ENCODE measurements at regions not wholly inside any gene's neighbourhood (a gene's known extent, or its start where the extent isn't known, plus 50 kb on each side); places are given as distances from the start of the nearest gene placed in this dataset.

DNA sequence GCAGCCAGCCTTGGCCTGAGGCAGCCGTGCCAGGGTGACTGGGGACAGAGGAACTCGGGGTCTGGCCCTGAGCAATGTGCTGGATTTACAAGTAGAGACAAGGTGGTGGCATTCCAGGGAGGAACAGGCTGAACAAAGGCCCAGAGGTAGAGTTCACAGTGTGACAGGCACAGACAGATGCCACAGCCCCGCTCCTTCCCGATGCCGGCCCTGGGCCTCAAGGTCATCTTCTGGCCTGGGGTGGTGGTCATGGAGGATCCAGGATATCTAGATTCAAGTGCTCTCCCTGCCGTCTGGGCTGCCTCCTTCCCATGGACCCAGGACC, 68.9 kb upstream of the COL13A1 start:
- TF ChIP-seq EZH2 (IDR thresholded peaks at IDR 0.05; ENCODE audit: low read depth) = no peak
- TF ChIP-seq, protein P1, sequence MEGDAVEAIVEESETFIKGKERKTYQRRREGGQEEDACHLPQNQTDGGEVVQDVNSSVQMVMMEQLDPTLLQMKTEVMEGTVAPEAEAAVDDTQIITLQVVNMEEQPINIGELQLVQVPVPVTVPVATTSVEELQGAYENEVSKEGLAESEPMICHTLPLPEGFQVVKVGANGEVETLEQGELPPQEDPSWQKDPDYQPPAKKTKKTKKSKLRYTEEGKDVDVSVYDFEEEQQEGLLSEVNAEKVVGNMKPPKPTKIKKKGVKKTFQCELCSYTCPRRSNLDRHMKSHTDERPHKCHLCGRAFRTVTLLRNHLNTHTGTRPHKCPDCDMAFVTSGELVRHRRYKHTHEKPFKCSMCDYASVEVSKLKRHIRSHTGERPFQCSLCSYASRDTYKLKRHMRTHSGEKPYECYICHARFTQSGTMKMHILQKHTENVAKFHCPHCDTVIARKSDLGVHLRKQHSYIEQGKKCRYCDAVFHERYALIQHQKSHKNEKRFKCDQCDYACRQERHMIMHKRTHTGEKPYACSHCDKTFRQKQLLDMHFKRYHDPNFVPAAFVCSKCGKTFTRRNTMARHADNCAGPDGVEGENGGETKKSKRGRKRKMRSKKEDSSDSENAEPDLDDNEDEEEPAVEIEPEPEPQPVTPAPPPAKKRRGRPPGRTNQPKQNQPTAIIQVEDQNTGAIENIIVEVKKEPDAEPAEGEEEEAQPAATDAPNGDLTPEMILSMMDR (conservative IDR thresholded peaks at IDR 0.05) = no peak
- no peaks in the 10 kb centered on the region for H4K20me1 ChIP-seq (ENCODE audit: insufficient read depth)
- POLR2A ChIA-PET (ENCODE audit: unreplicated experiment) = no interaction called here
- H3F3A ChIP-seq (ENCODE audit: insufficient read depth, low read depth) = no peaks in the 10 kb centered on the region
- DNase-seq = no peak
- H3K4me1 ChIP-seq (replicated peaks; ENCODE audit: insufficient read depth) = peaks cover 8% of the 10 kb centered on the region
- H2AFZ ChIP-seq = no peak overlapping the region
- H3K27me3 ChIP-seq (ENCODE audit: insufficient read depth, low read depth) = no peaks in the 10 kb centered on the region
- H3K9me2 ChIP-seq (ENCODE audit: insufficient read depth) = no peaks in the 10 kb centered on the region
- no peak overlapping the region for H3K4me2 ChIP-seq
- H3K4me3 ChIP-seq = no peak overlapping the region
- H3K9me3 ChIP-seq (ENCODE audit: insufficient read depth, low read depth) = no peaks in the 10 kb centered on the region
- H3K79me2 ChIP-seq (ENCODE audit: low read depth) = no peaks in the 10 kb centered on the region
- no peaks in the 10 kb centered on the region for H3K36me3 ChIP-seq (ENCODE audit: low read depth)
- no peak overlapping the region for H3K27ac ChIP-seq
- CTCF ChIA-PET = no interaction called here
- BruUV-seq (replicated peaks) = no TSS peak
- intact Hi-C loops (cut with micrococcal nuclease; ENCODE audit: unreplicated experiment) = no loop called here

DNA sequence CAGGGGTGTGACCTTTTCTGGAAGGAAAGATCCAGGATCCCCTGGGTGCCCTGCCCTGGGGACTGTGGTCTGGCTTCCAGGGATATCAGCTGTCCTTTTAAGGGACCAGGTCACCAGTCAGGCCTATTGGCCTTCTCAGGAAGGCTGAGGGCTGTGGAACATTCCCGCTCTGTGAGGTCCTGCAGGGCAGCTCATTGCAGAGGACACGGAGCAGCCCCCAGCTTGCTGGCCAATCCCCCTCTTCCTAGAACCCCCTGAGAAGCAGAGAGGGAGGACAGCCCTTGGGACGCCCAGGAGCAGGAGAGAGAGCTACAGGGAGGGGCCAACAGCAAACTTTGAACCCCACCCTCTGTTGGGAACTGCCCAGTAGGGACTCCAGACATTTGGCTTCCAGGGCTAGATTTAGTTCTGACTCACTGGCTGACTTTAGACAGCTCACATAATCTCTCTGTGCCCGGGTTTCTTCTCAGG, 67.9 kb upstream of the COL13A1 start:
- H3K36me3 ChIP-seq (ENCODE audit: low read depth) = no peaks in the 10 kb centered on the region
- intact Hi-C loops (cut with micrococcal nuclease; ENCODE audit: unreplicated experiment) = no loop called here
- H3K79me2 ChIP-seq (ENCODE audit: low read depth) = no peaks in the 10 kb centered on the region
- no peak for TF ChIP-seq EZH2 (IDR thresholded peaks at IDR 0.05; ENCODE audit: low read depth)
- TF ChIP-seq, protein P1 (conservative IDR thresholded peaks at IDR 0.05) = no peak
- ChIA-PET POLR2A (ENCODE audit: unreplicated experiment) (no interaction called here), CTCF (no interaction called here)
- H2AFZ ChIP-seq = no peak overlapping the region
- no peak overlapping the region for H3K27ac ChIP-seq
- no peaks in the 10 kb centered on the region for H3F3A ChIP-seq (ENCODE audit: insufficient read depth, low read depth)
- no TSS peak for BruUV-seq (replicated peaks)
- H4K20me1 ChIP-seq (ENCODE audit: insufficient read depth) = no peaks in the 10 kb centered on the region
- H3K27me3 ChIP-seq (ENCODE audit: insufficient read depth, low read depth) = no peaks in the 10 kb centered on the region
- DNase-seq = no peak
- H3K9me3 ChIP-seq (ENCODE audit: insufficient read depth, low read depth) = no peaks in the 10 kb centered on the region
- H3K4me2 ChIP-seq = no peak overlapping the region
- no peaks in the 10 kb centered on the region for H3K9me2 ChIP-seq (ENCODE audit: insufficient read depth)
- no peaks in the 10 kb centered on the region for H3K4me1 ChIP-seq (replicated peaks; ENCODE audit: insufficient read depth)
- no peak overlapping the region for H3K4me3 ChIP-seq

DNA sequence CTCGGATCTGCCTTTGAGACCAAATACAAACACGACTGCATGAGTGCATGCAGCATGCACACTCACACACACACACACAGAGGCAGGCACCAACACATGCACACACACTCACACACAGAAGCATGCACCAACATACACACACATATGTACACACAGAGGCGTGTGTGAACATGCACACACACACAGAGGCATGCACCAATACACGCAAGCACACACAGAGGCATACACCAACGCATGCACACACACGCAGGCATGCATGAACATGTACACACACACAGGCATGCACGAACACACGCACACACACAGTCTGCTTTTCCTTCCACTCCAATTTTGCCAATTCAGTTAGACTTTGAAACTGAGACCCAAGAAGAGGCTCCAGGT, 67.3 kb upstream of the COL13A1 start:
- no peaks in the 10 kb centered on the region for H3K79me2 ChIP-seq (ENCODE audit: low read depth)
- BruUV-seq (replicated peaks) = no TSS peak
- no peaks in the 10 kb centered on the region for H3K4me1 ChIP-seq (replicated peaks; ENCODE audit: insufficient read depth)
- no peak overlapping the region for H3K4me3 ChIP-seq
- H4K20me1 ChIP-seq (ENCODE audit: insufficient read depth) = no peaks in the 10 kb centered on the region
- no peak for TF ChIP-seq EZH2 (IDR thresholded peaks at IDR 0.05; ENCODE audit: low read depth)
- TF ChIP-seq, protein P1 (conservative IDR thresholded peaks at IDR 0.05) = no peak
- POLR2A ChIA-PET (ENCODE audit: unreplicated experiment) = no interaction called here
- intact Hi-C loops (cut with micrococcal nuclease; ENCODE audit: unreplicated experiment) = no loop called here
- CTCF ChIA-PET = no interaction called here
- DNase-seq = no peak
- no peaks in the 10 kb centered on the region for H3K36me3 ChIP-seq (ENCODE audit: low read depth)
- no peaks in the 10 kb centered on the region for H3K9me2 ChIP-seq (ENCODE audit: insufficient read depth)
- H2AFZ ChIP-seq = no peak overlapping the region
- no peaks in the 10 kb centered on the region for H3F3A ChIP-seq (ENCODE audit: insufficient read depth, low read depth)
- no peak overlapping the region for H3K4me2 ChIP-seq
- no peaks in the 10 kb centered on the region for H3K9me3 ChIP-seq (ENCODE audit: insufficient read depth, low read depth)
- no peak overlapping the region for H3K27ac ChIP-seq
- H3K27me3 ChIP-seq (ENCODE audit: insufficient read depth, low read depth) = no peaks in the 10 kb centered on the region

Measured in PC-9 (cell line).